ENCODE measurements at regions not wholly inside any gene's neighbourhood (a gene's known extent, or its start where the extent isn't known, plus 50 kb on each side); places are given as distances from the start of the nearest gene placed in this dataset.

DNA sequence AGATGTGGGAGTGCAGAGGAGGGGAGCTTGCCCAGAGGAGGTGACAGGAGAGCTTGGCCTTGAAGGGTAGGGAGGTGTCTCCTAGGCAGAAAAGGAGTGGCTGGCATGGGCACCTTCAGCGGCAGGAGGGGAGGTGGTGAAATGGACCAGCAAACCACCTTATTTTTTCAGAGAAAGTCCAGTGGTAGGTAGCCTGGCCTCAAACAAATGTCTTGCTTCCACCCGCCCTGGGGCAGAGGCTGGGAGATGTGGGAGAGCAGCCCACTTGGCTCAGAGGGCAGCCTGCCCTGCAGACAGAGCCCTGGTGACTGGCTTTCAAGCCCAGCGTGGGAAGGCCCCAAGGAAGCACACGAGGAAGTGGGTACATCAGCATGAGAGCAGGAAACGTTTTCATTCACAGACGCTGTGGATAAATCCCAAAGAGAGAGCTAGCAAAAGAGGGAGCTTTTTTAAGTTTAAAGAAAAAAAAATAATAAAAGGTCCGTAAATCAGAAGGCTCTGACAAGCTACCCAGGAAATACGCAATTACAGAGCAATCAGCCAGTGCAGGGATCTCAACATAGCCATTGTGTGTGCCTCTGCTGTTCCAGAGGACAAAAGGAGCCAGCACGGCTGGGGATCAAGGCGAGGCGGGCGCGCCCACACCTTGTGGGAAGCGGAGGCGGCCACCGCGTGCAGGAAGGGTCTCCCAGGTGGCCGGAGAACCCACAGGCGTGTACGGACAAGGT lies 238.7 kb upstream of the PLET1 start:
- intact Hi-C loops (cut with DNase I) = no loop called here
- H3K4me1 ChIP-seq (ENCODE audit: insufficient read depth) = no peaks in the 10 kb centered on the region
- H3K27me3 ChIP-seq = no peaks in the 10 kb centered on the region
- no peak overlapping the region for H3K4me3 ChIP-seq
- TF ChIP-seq CTCF (IDR thresholded peaks at IDR 0.05) = no peak
- TF ChIP-seq POLR2A (IDR thresholded peaks at IDR 0.05) = no peak
- no peak for TF ChIP-seq EP300 (IDR thresholded peaks at IDR 0.05)
- no peaks in the 10 kb centered on the region for H3K36me3 ChIP-seq
- H3K9me3 ChIP-seq = no peaks in the 10 kb centered on the region
- no peak overlapping the region for H3K27ac ChIP-seq
- no peak for DNase-seq
- 57 to 66% (median 61%) methylated on average over 20 of the region's 20 CpGs for WGBS, 3 donors

GRCh38 chr11:112499881-112500204 lies 239.2 kb upstream of the PLET1 start:
- Histone ChIP-seq H3K27me3 (no peaks in the 10 kb centered on the region), H3K4me3 (no peak overlapping the region), H3K27ac (no peak overlapping the region), H3K9me3 (no peaks in the 10 kb centered on the region), H3K4me1 (ENCODE audit: insufficient read depth) (no peaks in the 10 kb centered on the region), H3K36me3 (no peaks in the 10 kb centered on the region)
- WGBS, 3 donors = 92 to 94% (median 92%) methylated on average over 10 of the region's 10 CpGs
- intact Hi-C loops (cut with DNase I) = no loop called here
- TF ChIP-seq POLR2A (IDR thresholded peaks at IDR 0.05) (no peak), EP300 (IDR thresholded peaks at IDR 0.05) (no peak), CTCF (IDR thresholded peaks at IDR 0.05) (no peak)
- no peak for DNase-seq

GRCh38 chr11:112503410-112503809 lies 242.8 kb upstream of the PLET1 start:
- no peak for TF ChIP-seq CTCF (IDR thresholded peaks at IDR 0.05)
- TF ChIP-seq EP300 (IDR thresholded peaks at IDR 0.05) = no peak
- no peak for TF ChIP-seq POLR2A (IDR thresholded peaks at IDR 0.05)
- DNase-seq = no peak
- no peak overlapping the region for H3K27ac ChIP-seq

GRCh38 chr11:112504056-112504455 lies 243.4 kb upstream of the PLET1 start:
- no peak for TF ChIP-seq EP300 (IDR thresholded peaks at IDR 0.05)
- no peak for TF ChIP-seq POLR2A (IDR thresholded peaks at IDR 0.05)
- no peak for TF ChIP-seq CTCF (IDR thresholded peaks at IDR 0.05)
- H3K27ac ChIP-seq = no peak overlapping the region
- intact Hi-C loops (cut with DNase I) = no loop called here
- no peaks in the 10 kb centered on the region for H3K27me3 ChIP-seq
- H3K36me3 ChIP-seq = no peaks in the 10 kb centered on the region
- no peaks in the 10 kb centered on the region for H3K4me1 ChIP-seq (ENCODE audit: insufficient read depth)
- 96 to 97% (median 96%) methylated on average over 1 of the region's 1 CpG for WGBS, 3 donors
- no peak for DNase-seq
- no peak overlapping the region for H3K4me3 ChIP-seq
- no peaks in the 10 kb centered on the region for H3K9me3 ChIP-seq

More at GRCh38 chr11:112503410-112503809, 242.8 kb upstream of the PLET1 start:
- no peak overlapping the region for H3K4me3 ChIP-seq
- intact Hi-C loops (cut with DNase I) = no loop called here
- no peaks in the 10 kb centered on the region for H3K4me1 ChIP-seq (ENCODE audit: insufficient read depth)
- H3K9me3 ChIP-seq = no peaks in the 10 kb centered on the region
- no peaks in the 10 kb centered on the region for H3K27me3 ChIP-seq
- WGBS, 3 donors = 66 to 80% (median 70%) methylated on average over 5 of the region's 5 CpGs
- no peaks in the 10 kb centered on the region for H3K36me3 ChIP-seq

Measured in ovary (tissue), 7 donors.